OCI-LY1 (cell line): ENCODE measurements at regions not wholly inside any gene's neighbourhood (a gene's known extent, or its start where the extent isn't known, plus 50 kb on each side); places are given as distances from the start of the nearest gene placed in this dataset.

Source experiments
- CTCF ChIP-seq: fragments of 200-600 bp; sonication (generic), shearing (Covaris generic); IDR thresholded peaks from 2 replicates; pipeline ENCODE4 v1.5.1; 2017; ENCODE audit warnings: mild to moderate bottlenecking, antibody characterized with exemption, low read length, moderate library complexity, mixed read lengths
- EZH2 ChIP-seq: fragments of 200-600 bp; sonication (generic), shearing (Covaris generic); IDR thresholded peaks from 2 replicates; pipeline ENCODE4 v1.8.0; 2017; ENCODE audit warnings: borderline replicate concordance, mixed run types, mild to moderate bottlenecking, antibody characterized with exemption, low read length, moderate library complexity, mixed read lengths

GRCh38 chr2:12168791-12169388, 422.5 kb downstream of the LPIN1 start:
- TF ChIP-seq CTCF (no peak), EZH2 (no peak)
